GM23338 (cell line): ENCODE measurements at regions not wholly inside any gene's neighbourhood (a gene's known extent, or its start where the extent isn't known, plus 50 kb on each side); places are given as distances from the start of the nearest gene placed in this dataset.

Experiments used
- ATAC-seq: fragments of 200-7000 bp; cut with Tn5 transposase; 3 replicates; pipeline ENCODE4 v1.9.1; 2020
- DNase-seq: peaks from one replicate; pipeline ENCODE4 v3.0.0-alpha.2; 2015; ENCODE audit warnings: low spot score
- H2AFZ ChIP-seq: fragments of 200-600 bp; sonication (generic); 2 replicates; pipeline ENCODE4 v1.8.0; 2016; ENCODE audit warnings: antibody characterized with exemption, mild to moderate bottlenecking, moderate library complexity
- H3F3A ChIP-seq: fragments of 200-600 bp; sonication (generic); replicated peaks from 2 replicates; pipeline ENCODE4 v1.8.0; 2017; ENCODE audit warnings: antibody characterized with exemption, mixed run types, low read depth
- H3K27ac ChIP-seq: fragments of 200-600 bp; sonication (generic); 2 replicates; pipeline ENCODE4 v1.6.1; 2016; ENCODE audit warnings: low read depth
- H3K27me3 ChIP-seq: fragments of 200-600 bp; sonication (generic); 2 replicates; pipeline ENCODE4 v1.8.0; 2016; ENCODE audit warnings: mild to moderate bottlenecking, mixed run types, moderate library complexity; ENCODE audit not compliant: insufficient read depth
- H3K36me3 ChIP-seq: fragments of 200-600 bp; sonication (generic); 2 replicates; pipeline ENCODE4 v1.8.0; 2016; ENCODE audit warnings: mild to moderate bottlenecking; ENCODE audit not compliant: insufficient read depth
- H3K4me1 ChIP-seq: fragments of 200-600 bp; sonication (generic); 2 replicates; pipeline ENCODE4 v1.8.0; 2016; ENCODE audit warnings: mild to moderate bottlenecking, moderate library complexity; ENCODE audit not compliant: insufficient read depth
- H3K4me2 ChIP-seq: fragments of 200-600 bp; sonication (generic); 2 replicates; pipeline ENCODE4 v1.7.1; 2017; ENCODE audit warnings: mixed run types
- H3K4me3 ChIP-seq: fragments of 200-600 bp; sonication (generic); 2 replicates; pipeline ENCODE4 v1.6.1; 2016; ENCODE audit warnings: mixed run types
- H3K79me2 ChIP-seq: fragments of 200-600 bp; sonication (generic); replicated peaks from 2 replicates; pipeline ENCODE4 v1.8.0; 2017; ENCODE audit warnings: mild to moderate bottlenecking; ENCODE audit not compliant: insufficient read depth
- H3K9me2 ChIP-seq: fragments of 200-600 bp; sonication (generic); 2 replicates; pipeline ENCODE4 v1.8.0; 2017; ENCODE audit not compliant: insufficient read depth
- H4K20me1 ChIP-seq: fragments of 200-600 bp; sonication (generic); replicated peaks from 2 replicates; pipeline ENCODE4 v1.8.0; 2017; ENCODE audit warnings: mild to moderate bottlenecking; ENCODE audit not compliant: insufficient read depth
- H3K27ac Mint-ChIP-seq: 2 replicates; pipeline ENCODE4 v1.8.0; 2020; ENCODE audit warnings: inconsistent platforms, mild to moderate bottlenecking, moderate library complexity, mixed read lengths
- H3K27me3 Mint-ChIP-seq: 3 replicates; pipeline ENCODE4 v1.8.0; 2022; ENCODE audit warnings: low read depth, mild to moderate bottlenecking, moderate library complexity, mixed read lengths, inconsistent platforms; ENCODE audit not compliant: insufficient read depth, poor library complexity
- H3K36me3 Mint-ChIP-seq: 3 replicates; pipeline ENCODE4 v1.8.0; 2021; ENCODE audit warnings: low read depth, mild to moderate bottlenecking, inconsistent platforms, moderate library complexity, mixed read lengths
- H3K4me1 Mint-ChIP-seq: 3 replicates; pipeline ENCODE4 v1.8.0; 2020; ENCODE audit warnings: mild to moderate bottlenecking, inconsistent platforms, mixed read lengths
- H3K4me3 Mint-ChIP-seq: 3 replicates; pipeline ENCODE4 v1.8.0; 2021; ENCODE audit warnings: moderate library complexity, mild to moderate bottlenecking, inconsistent platforms, mixed read lengths
- H3K9me3 Mint-ChIP-seq: 3 replicates; pipeline ENCODE4 v1.8.0; 2020; ENCODE audit warnings: moderate library complexity, mild to moderate bottlenecking, inconsistent platforms, mixed read lengths
- CREB1 ChIP-seq: fragments of 250-450 bp; sonication (Bioruptor Pico); IDR thresholded peaks from 2 replicates; pipeline ENCODE4 v1.5.0; 2020; ENCODE audit warnings: low read depth, mild to moderate bottlenecking, moderate library complexity
- EZH2phosphoT487 ChIP-seq: fragments of 200-600 bp; sonication (generic); IDR thresholded peaks from one replicate; pipeline ENCODE4 v1.8.1; 2018; ENCODE audit warnings: antibody characterized with exemption; ENCODE audit not compliant: unreplicated experiment
- POLR2AphosphoS5 ChIP-seq: IDR thresholded peaks from 2 replicates; pipeline ENCODE4 v1.6.1; 2016; ENCODE audit warnings: antibody characterized with exemption, low read depth
- STAT1 ChIP-seq: IDR thresholded peaks from one replicate; pipeline ENCODE4 v1.6.1; 2016; ENCODE audit warnings: antibody characterized with exemption; ENCODE audit not compliant: unreplicated experiment
- TF ChIP-seq, protein P1 (sequence below): IDR thresholded peaks from one replicate; pipeline ENCODE4 v1.6.1; 2018; ENCODE audit warnings: antibody characterized with exemption; ENCODE audit not compliant: unreplicated experiment
- TF ChIP-seq, protein P2 (sequence below): fragments of 250-450 bp; sonication (Bioruptor Pico); IDR thresholded peaks from 2 replicates; pipeline ENCODE4 v1.5.0; 2020; ENCODE audit warnings: mild to moderate bottlenecking, moderate library complexity

DNA sequence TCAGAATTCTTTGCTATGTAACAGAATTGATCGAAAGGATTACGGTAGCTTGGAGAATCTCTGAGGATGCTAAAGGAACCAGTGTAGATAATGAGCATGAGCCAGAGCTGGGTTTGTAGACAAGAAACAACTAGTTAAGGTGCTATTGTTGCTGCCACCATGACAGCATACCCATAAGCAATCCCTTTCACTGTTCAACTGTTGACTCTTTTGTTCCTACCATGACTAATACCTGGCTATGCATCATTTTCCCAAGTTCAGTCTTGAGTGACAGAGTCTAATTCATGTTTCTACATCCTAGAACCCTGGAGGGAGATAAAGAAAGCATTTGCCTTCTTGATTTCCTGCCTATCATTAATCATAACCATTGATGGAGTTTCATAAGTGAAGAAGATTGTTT, 600.3 kb downstream of the OTOL1 start:
- H3K9me3 Mint-ChIP-seq: no peaks in the 10 kb centered on the region; the same call in 2 of the 3 replicates
- no peak for ATAC-seq

DNA sequence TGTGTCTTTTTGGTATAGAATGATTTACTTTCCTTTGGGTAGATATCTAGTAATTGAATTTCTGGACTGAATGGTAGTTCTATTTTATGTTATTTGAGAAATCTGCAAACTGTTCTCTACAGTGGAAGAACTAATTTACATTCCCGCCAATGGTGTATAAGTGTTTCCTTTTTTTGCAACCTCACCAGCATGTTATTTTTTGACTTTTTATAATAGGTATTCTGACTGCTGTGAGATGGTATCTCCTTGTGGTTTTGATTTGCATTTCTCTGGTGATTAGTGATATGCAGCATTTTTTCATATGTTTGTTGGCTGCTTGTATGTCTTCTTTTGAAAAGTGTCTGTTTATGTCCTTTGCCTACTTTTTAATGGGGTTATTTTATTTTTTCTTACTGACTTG, 607.2 kb downstream of the OTOL1 start:
- Mint-ChIP-seq H3K36me3 (no peaks in the 10 kb centered on the region; the same call in 2 of the 3 replicates), H3K9me3 (no peaks in the 10 kb centered on the region), H3K27me3 (no peaks in the 10 kb centered on the region), H3K4me1 (peaks cover 2% of the 10 kb centered on the region; the same call in 1 of the 3 replicates), H3K27ac (no peak overlapping the region), H3K4me3 (no peak overlapping the region)
- Histone ChIP-seq H3K4me2 (no peak overlapping the region), H3K36me3 (no peaks in the 10 kb centered on the region), H3K27me3 (no peaks in the 10 kb centered on the region), H3K4me3 (no peak overlapping the region), H2AFZ (no peak overlapping the region), H3F3A (no peaks in the 10 kb centered on the region), H3K79me2 (no peaks in the 10 kb centered on the region), H3K9me2 (peaks cover 7% of the 10 kb centered on the region), H3K27ac (no peak overlapping the region), H3K4me1 (no peaks in the 10 kb centered on the region), H4K20me1 (no peaks in the 10 kb centered on the region)
- no peak for DNase-seq
- ATAC-seq: no peak
- TF ChIP-seq POLR2AphosphoS5: no peak
- TF ChIP-seq CREB1 (CRISPR knock-in tag): no peak
- TF ChIP-seq STAT1: no peak
- TF ChIP-seq EZH2phosphoT487: no peak
- TF ChIP-seq, protein P1, sequence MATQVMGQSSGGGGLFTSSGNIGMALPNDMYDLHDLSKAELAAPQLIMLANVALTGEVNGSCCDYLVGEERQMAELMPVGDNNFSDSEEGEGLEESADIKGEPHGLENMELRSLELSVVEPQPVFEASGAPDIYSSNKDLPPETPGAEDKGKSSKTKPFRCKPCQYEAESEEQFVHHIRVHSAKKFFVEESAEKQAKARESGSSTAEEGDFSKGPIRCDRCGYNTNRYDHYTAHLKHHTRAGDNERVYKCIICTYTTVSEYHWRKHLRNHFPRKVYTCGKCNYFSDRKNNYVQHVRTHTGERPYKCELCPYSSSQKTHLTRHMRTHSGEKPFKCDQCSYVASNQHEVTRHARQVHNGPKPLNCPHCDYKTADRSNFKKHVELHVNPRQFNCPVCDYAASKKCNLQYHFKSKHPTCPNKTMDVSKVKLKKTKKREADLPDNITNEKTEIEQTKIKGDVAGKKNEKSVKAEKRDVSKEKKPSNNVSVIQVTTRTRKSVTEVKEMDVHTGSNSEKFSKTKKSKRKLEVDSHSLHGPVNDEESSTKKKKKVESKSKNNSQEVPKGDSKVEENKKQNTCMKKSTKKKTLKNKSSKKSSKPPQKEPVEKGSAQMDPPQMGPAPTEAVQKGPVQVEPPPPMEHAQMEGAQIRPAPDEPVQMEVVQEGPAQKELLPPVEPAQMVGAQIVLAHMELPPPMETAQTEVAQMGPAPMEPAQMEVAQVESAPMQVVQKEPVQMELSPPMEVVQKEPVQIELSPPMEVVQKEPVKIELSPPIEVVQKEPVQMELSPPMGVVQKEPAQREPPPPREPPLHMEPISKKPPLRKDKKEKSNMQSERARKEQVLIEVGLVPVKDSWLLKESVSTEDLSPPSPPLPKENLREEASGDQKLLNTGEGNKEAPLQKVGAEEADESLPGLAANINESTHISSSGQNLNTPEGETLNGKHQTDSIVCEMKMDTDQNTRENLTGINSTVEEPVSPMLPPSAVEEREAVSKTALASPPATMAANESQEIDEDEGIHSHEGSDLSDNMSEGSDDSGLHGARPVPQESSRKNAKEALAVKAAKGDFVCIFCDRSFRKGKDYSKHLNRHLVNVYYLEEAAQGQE: no peak

More for the DNA sequence above, 600.3 kb downstream of the OTOL1 start:
- Histone ChIP-seq H3K4me3 (no peak overlapping the region), H3K4me2 (no peak overlapping the region), H3K9me2 (peaks cover 7% of the 10 kb centered on the region), H3K4me1 (no peaks in the 10 kb centered on the region), H3K27me3 (no peaks in the 10 kb centered on the region), H3K27ac (no peak overlapping the region), H3K79me2 (no peaks in the 10 kb centered on the region), H3F3A (no peaks in the 10 kb centered on the region), H4K20me1 (no peaks in the 10 kb centered on the region), H3K36me3 (no peaks in the 10 kb centered on the region), H2AFZ (no peak overlapping the region)
- TF ChIP-seq, protein P2, sequence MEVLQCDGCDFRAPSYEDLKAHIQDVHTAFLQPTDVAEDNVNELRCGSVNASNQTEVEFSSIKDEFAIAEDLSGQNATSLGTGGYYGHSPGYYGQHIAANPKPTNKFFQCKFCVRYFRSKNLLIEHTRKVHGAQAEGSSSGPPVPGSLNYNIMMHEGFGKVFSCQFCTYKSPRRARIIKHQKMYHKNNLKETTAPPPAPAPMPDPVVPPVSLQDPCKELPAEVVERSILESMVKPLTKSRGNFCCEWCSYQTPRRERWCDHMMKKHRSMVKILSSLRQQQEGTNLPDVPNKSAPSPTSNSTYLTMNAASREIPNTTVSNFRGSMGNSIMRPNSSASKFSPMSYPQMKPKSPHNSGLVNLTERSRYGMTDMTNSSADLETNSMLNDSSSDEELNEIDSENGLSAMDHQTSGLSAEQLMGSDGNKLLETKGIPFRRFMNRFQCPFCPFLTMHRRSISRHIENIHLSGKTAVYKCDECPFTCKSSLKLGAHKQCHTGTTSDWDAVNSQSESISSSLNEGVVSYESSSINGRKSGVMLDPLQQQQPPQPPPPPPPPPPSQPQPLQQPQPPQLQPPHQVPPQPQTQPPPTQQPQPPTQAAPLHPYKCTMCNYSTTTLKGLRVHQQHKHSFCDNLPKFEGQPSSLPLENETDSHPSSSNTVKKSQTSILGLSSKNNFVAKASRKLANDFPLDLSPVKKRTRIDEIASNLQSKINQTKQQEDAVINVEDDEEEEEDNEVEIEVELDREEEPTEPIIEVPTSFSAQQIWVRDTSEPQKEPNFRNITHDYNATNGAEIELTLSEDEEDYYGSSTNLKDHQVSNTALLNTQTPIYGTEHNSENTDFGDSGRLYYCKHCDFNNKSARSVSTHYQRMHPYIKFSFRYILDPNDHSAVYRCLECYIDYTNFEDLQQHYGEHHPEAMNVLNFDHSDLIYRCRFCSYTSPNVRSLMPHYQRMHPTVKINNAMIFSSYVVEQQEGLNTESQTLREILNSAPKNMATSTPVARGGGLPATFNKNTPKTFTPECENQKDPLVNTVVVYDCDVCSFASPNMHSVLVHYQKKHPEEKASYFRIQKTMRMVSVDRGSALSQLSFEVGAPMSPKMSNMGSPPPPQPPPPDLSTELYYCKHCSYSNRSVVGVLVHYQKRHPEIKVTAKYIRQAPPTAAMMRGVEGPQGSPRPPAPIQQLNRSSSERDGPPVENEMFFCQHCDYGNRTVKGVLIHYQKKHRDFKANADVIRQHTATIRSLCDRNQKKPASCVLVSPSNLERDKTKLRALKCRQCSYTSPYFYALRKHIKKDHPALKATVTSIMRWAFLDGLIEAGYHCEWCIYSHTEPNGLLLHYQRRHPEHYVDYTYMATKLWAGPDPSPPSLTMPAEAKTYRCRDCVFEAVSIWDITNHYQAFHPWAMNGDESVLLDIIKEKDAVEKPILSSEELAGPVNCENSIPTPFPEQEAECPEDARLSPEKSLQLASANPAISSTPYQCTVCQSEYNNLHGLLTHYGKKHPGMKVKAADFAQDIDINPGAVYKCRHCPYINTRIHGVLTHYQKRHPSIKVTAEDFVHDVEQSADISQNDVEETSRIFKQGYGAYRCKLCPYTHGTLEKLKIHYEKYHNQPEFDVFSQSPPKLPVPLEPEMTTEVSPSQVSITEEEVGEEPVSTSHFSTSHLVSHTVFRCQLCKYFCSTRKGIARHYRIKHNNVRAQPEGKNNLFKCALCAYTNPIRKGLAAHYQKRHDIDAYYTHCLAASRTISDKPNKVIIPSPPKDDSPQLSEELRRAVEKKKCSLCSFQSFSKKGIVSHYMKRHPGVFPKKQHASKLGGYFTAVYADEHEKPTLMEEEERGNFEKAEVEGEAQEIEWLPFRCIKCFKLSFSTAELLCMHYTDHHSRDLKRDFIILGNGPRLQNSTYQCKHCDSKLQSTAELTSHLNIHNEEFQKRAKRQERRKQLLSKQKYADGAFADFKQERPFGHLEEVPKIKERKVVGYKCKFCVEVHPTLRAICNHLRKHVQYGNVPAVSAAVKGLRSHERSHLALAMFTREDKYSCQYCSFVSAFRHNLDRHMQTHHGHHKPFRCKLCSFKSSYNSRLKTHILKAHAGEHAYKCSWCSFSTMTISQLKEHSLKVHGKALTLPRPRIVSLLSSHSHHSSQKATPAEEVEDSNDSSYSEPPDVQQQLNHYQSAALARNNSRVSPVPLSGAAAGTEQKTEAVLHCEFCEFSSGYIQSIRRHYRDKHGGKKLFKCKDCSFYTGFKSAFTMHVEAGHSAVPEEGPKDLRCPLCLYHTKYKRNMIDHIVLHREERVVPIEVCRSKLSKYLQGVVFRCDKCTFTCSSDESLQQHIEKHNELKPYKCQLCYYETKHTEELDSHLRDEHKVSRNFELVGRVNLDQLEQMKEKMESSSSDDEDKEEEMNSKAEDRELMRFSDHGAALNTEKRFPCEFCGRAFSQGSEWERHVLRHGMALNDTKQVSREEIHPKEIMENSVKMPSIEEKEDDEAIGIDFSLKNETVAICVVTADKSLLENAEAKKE (CRISPR knock-in tag): no peak
- Mint-ChIP-seq H3K4me3 (no peak overlapping the region), H3K4me1 (no peaks in the 10 kb centered on the region; the same call in 2 of the 3 replicates), H3K27ac (no peak overlapping the region), H3K27me3 (no peaks in the 10 kb centered on the region), H3K36me3 (0 out of 3 replicates have a peak, but pooled peaks cover 3% of the 10 kb centered on the region)
- no peak for DNase-seq
